KMS-11 (cell line): ENCODE measurements at regions not wholly inside any gene's neighbourhood (a gene's known extent, or its start where the extent isn't known, plus 50 kb on each side); places are given as distances from the start of the nearest gene placed in this dataset.

Source experiments
- H2AFZ ChIP-seq: fragments of 200-600 bp; sonication (generic); 2 replicates; pipeline ENCODE4 v1.6.1; 2016; ENCODE audit warnings: antibody characterized with exemption, mixed run types, low read depth
- H3K27ac ChIP-seq: fragments of 200-600 bp; sonication (generic); 2 replicates; pipeline ENCODE4 v1.6.1; 2016; ENCODE audit warnings: mild to moderate bottlenecking, mixed run types
- H3K27me3 ChIP-seq: fragments of 200-600 bp; sonication (generic); 2 replicates; pipeline ENCODE4 v1.6.1; 2017; ENCODE audit warnings: mild to moderate bottlenecking, low read depth, mixed run types, moderate library complexity; ENCODE audit not compliant: insufficient read depth
- H3K36me3 ChIP-seq: fragments of 200-600 bp; sonication (generic); 2 replicates; pipeline ENCODE4 v1.6.1; 2017; ENCODE audit warnings: mild to moderate bottlenecking, mixed run types; ENCODE audit not compliant: insufficient read depth
- H3K4me1 ChIP-seq: fragments of 200-600 bp; sonication (generic); 2 replicates; pipeline ENCODE4 v1.6.1; 2016; ENCODE audit warnings: mild to moderate bottlenecking, low read depth, mixed run types; ENCODE audit not compliant: poor library complexity, severe bottlenecking
- H3K4me2 ChIP-seq: fragments of 200-600 bp; sonication (generic); 2 replicates; pipeline ENCODE4 v1.7.0; 2016; ENCODE audit warnings: mild to moderate bottlenecking, mixed run types
- H3K4me3 ChIP-seq: fragments of 200-600 bp; sonication (generic); IDR thresholded peaks from 2 replicates; pipeline ENCODE4 v1.6.1; 2017; ENCODE audit warnings: low read depth, low read length, mixed read lengths; ENCODE audit not compliant: insufficient read depth
- H3K79me2 ChIP-seq: fragments of 200-600 bp; sonication (generic); 2 replicates; pipeline ENCODE4 v1.6.1; 2016; ENCODE audit warnings: low read depth, mixed run types; ENCODE audit not compliant: insufficient read depth
- H3K9ac ChIP-seq: fragments of 200-600 bp; sonication (generic); 2 replicates; pipeline ENCODE4 v1.6.1; 2016; ENCODE audit warnings: mild to moderate bottlenecking, mixed run types
- H4K20me1 ChIP-seq: fragments of 200-600 bp; sonication (generic); 2 replicates; pipeline ENCODE4 v1.6.1; 2016; ENCODE audit warnings: mild to moderate bottlenecking, mixed run types; ENCODE audit not compliant: insufficient read depth
- TF ChIP-seq, protein P1 (sequence below): fragments of 200-600 bp; sonication (generic); conservative IDR thresholded peaks from 2 replicates; pipeline ENCODE4 v1.6.1; 2017; ENCODE audit warnings: low read depth, mild to moderate bottlenecking, antibody characterized with exemption, low read length, moderate library complexity, mixed read lengths

DNA sequence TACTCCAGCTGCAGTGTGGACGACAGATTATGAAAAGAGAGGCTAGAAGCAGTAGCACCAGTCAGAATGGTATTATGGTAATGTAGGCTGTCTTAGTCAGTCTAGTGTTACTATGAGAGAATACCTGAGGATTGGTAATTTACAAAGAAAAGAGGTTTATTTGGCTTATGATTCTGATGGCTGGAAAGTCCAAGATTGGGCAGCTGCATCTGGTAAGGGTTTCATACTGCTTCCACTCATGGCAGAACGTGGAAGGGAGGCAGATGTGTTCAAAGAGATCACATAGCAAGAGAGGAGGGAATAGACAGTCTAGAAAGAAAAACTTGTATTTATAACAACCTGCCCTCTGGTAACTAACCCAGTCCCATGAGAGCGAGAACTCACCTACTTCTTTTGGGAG is 77.3 kb upstream of the NAV2 start:
- Histone ChIP-seq H3K27ac (no peak overlapping the region), H3K27me3 (no peaks in the 10 kb centered on the region), H3K36me3 (no peaks in the 10 kb centered on the region), H3K4me1 (no peaks in the 10 kb centered on the region), H3K4me3 (no peak overlapping the region), H3K79me2 (no peaks in the 10 kb centered on the region), H3K4me2 (no peak overlapping the region), H3K9ac (no peak overlapping the region), H2AFZ (no peak overlapping the region), H4K20me1 (no peaks in the 10 kb centered on the region)
- TF ChIP-seq, protein P1, sequence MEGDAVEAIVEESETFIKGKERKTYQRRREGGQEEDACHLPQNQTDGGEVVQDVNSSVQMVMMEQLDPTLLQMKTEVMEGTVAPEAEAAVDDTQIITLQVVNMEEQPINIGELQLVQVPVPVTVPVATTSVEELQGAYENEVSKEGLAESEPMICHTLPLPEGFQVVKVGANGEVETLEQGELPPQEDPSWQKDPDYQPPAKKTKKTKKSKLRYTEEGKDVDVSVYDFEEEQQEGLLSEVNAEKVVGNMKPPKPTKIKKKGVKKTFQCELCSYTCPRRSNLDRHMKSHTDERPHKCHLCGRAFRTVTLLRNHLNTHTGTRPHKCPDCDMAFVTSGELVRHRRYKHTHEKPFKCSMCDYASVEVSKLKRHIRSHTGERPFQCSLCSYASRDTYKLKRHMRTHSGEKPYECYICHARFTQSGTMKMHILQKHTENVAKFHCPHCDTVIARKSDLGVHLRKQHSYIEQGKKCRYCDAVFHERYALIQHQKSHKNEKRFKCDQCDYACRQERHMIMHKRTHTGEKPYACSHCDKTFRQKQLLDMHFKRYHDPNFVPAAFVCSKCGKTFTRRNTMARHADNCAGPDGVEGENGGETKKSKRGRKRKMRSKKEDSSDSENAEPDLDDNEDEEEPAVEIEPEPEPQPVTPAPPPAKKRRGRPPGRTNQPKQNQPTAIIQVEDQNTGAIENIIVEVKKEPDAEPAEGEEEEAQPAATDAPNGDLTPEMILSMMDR = no peak

DNA sequence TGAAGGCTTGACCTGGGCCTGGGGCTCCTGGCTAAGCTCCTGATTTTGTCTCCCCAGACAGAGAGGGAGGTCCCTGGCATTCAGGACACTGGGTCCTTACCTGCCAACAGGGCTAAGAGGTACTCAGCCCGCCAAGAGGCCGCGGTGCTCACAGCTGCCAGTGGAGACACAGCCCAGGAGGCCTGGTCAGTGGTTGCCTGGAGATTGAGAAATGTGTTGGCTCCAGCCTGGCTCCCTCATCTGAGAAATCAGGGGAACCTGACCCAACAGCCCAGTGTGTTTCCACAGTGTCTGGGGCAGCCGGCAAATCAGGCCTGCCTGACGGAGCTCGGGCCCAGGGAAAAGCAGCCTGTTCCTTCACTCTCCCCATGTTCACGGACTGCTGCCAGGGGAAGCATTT is 79.4 kb upstream of the NAV2 start:
- Histone ChIP-seq H3K36me3 (no peaks in the 10 kb centered on the region), H4K20me1 (no peaks in the 10 kb centered on the region), H3K4me3 (no peak overlapping the region), H3K4me1 (no peaks in the 10 kb centered on the region), H3K9ac (no peak overlapping the region), H2AFZ (no peak overlapping the region), H3K27ac (no peak overlapping the region), H3K79me2 (no peaks in the 10 kb centered on the region), H3K27me3 (no peaks in the 10 kb centered on the region), H3K4me2 (no peak overlapping the region)
- TF ChIP-seq, protein P1 = no peak

DNA sequence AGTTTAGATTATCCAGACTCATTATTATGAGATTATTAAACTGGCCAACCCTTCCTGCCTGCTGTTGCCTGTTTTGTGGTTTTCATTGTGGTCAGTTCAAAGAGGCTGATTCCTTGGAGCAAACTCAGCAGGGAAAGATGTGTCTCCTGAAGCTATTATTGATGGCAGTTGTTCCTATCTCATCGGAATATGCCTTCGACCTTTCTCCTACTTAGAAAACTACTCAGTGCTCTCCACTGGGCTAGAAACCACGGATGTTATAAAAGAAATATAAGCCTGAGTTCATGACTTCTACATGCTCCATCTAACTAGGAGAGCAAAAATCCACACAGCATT is 80.2 kb upstream of the NAV2 start:
- TF ChIP-seq, protein P1 = no peak

DNA sequence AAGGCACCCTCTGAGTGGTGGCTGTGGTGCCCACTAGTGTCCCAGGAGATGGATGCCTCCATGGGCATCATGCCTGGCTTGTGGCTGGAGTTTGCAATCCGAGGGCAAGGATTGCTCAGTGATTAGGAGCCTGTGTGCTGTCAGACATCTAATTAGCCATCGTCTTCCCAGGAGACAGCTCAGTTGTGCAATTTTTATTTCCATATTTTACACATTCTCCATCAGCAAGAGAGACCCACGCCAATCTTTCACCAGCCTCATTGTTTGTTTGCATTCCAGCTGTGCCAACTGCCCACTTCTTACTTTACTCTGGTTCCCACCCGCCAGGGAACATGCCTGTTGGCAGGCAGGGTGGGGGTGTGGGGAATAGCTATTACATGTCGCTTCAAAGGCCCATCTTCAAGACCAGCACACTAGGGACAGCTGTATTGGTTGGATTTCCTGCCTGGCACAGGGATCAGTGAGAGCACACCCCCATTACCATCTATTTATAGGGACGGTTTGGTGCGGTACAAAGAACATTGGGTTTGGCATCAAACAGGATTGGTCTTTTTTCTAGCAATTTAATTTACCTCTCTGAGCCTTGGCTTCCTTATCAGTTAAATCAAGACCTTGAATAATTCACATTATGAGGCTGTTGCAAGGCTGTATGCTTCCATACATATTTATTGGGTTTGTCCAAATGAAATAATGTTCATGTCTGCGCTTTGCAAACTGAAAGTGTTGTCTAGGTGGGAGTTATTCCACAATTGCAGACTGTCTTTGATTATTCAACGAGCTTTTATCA is 80.7 kb upstream of the NAV2 start:
- no peak overlapping the region for H2AFZ ChIP-seq
- no peaks in the 10 kb centered on the region for H3K27me3 ChIP-seq
- TF ChIP-seq, protein P1 = no peak
- no peaks in the 10 kb centered on the region for H3K4me1 ChIP-seq
- H3K4me2 ChIP-seq = no peak overlapping the region
- no peaks in the 10 kb centered on the region for H3K36me3 ChIP-seq
- no peaks in the 10 kb centered on the region for H3K79me2 ChIP-seq
- no peak overlapping the region for H3K27ac ChIP-seq
- no peaks in the 10 kb centered on the region for H4K20me1 ChIP-seq
- H3K9ac ChIP-seq = no peak overlapping the region
- no peak overlapping the region for H3K4me3 ChIP-seq

More for the DNA sequence above, 80.2 kb upstream of the NAV2 start:
- Histone ChIP-seq H3K79me2 (no peaks in the 10 kb centered on the region), H3K4me3 (no peak overlapping the region), H3K9ac (no peak overlapping the region), H3K27ac (no peak overlapping the region), H4K20me1 (no peaks in the 10 kb centered on the region), H3K4me2 (no peak overlapping the region), H2AFZ (no peak overlapping the region), H3K27me3 (no peaks in the 10 kb centered on the region), H3K4me1 (no peaks in the 10 kb centered on the region), H3K36me3 (no peaks in the 10 kb centered on the region)
